ENCODE measurements at regions not wholly inside any gene's neighbourhood (a gene's known extent, or its start where the extent isn't known, plus 50 kb on each side); places are given as distances from the start of the nearest gene placed in this dataset.

- no peak for TF ChIP-seq GATA3 (IDR thresholded peaks at IDR 0.05; ENCODE audit: low read depth, low read length)
- no peak for TF ChIP-seq GATA2 (IDR thresholded peaks at IDR 0.05; ENCODE audit: low read depth, low read length)
Observed at GRCh38 chr6:122028933-122029522, 370.4 kb upstream of the HSF2 start.

All from SH-SY5Y (cell line).